ENCODE measurements at regions not wholly inside any gene's neighbourhood (a gene's known extent, or its start where the extent isn't known, plus 50 kb on each side); places are given as distances from the start of the nearest gene placed in this dataset.
"Not testable (repeated sequence)": the region's sequence is repeated elsewhere in the genome, so short reads cannot be mapped to it uniquely, and the experiment has no call there.

DNA sequence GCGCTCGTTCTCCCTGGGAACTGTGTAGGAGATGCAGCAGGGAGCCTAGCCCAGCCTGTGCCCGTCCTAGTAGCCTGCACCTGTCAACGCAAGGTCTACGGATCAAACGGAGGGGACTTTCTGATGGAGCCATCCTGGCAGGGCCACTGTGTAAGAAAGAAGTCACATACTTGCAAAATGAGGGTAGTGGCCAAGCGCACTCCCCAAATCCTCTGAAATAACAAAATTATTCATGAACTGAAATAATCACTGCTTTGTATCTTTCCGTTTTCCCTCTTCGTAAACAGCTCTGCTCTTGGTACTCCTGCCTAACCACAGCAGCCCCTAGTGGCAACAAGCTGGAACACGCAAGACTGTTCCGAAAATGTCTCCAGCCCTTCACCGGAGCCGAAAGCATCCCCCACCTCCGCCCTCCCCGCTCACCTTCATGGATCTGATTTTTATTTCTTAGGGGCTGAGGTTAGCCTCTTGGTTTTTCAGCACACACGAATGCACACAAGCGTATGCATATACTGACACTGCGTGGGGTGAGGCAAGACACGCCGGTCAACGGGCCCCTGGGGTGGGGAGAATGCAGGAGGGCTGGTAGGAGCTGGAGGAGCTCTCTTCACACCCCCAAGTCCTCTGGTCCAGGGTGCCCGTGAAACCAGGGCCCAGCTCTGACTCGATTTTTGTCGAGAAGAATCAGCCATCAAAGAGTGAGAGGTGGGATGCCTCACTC is 100.8 kb downstream of the ABCC12 start:
- DNase-seq = peak in 1 of 2 donors; percentile 31

DNA sequence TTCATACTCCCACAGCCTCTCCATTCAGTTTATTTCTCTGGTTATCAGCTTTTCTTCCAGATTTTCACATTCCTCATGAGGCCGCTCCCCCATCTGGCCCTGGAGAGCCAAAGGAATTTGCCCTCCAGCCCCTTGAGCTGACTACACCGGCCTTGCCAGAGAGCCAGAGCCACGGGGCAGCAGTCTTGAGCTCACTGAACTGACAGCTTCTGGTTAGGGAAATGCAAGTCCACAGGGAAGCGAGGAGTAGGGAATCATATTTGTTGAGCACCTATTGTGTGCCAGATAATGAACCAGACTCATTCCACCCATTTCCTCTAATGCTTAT is 102.4 kb downstream of the ABCC12 start:
- no peak for DNase-seq

GRCh38 chr16:48052731-48053417 is 102.9 kb downstream of the ABCC12 start:
- DNase-seq = no peak

GRCh38 chr16:48050871-48051270 is 104.9 kb downstream of the ABCC12 start:
- no peak for DNase-seq

GRCh38 chr16:48049847-48050246 is 105.9 kb downstream of the ABCC12 start:
- DNase-seq = no peak

DNA sequence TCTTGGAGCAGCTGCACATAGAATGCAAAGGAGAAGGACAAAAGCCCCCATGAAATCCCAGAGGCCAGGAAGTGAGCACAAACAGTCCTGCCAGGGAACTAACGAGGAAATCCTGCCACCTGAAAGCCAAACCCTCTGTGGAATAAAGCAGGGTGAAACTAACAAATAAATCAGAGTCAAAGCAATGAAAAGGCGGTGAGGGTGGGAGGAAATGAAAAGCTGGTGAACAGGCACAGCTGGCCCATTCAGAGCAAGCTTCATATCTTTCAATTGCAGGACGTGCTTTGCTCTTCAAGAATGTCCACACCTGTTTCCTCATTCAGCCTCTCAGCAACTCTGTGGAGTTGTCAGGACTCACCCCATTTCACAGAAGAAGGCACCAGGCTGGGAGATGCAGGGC is 108.1 kb downstream of the ABCC12 start:
- DNase-seq = no peak

- no peak for DNase-seq
Measured at GRCh38 chr16:48047241-48047640, 108.6 kb downstream of the ABCC12 start.

GRCh38 chr16:48044117-48044516 is 111.7 kb downstream of the ABCC12 start:
- no peak for DNase-seq

- DNase-seq = no peak
Measured at GRCh38 chr16:48041981-48042421, 113.8 kb downstream of the ABCC12 start.

GRCh38 chr16:48035142-48035541 is 120.7 kb downstream of the ABCC12 start:
- DNase-seq = no peak

DNA sequence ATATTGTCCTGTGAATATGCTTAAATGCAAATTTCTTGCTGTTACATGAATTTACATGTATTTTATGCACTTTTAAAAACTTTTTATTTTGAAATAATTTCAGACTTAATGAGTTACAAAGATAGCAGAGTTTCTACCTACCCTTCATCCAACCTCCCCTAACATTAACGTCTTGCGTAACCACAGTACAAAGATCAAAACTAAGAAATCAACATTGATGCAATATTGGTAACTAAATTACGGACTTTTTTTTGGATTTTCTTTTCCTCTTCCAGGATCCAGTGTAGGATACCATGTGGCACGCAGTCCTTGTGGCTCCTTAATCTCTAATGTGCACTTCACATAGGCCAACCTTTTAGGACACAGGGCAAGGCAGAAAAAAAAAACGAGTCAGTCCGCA is 124.9 kb downstream of the ABCC12 start:
- no peak for DNase-seq

GRCh38 chr16:48029768-48030167 is 126.0 kb downstream of the ABCC12 start:
- no peak for DNase-seq

- no peak for DNase-seq
Measured at GRCh38 chr16:48025359-48025758, 130.4 kb downstream of the ABCC12 start.

DNA sequence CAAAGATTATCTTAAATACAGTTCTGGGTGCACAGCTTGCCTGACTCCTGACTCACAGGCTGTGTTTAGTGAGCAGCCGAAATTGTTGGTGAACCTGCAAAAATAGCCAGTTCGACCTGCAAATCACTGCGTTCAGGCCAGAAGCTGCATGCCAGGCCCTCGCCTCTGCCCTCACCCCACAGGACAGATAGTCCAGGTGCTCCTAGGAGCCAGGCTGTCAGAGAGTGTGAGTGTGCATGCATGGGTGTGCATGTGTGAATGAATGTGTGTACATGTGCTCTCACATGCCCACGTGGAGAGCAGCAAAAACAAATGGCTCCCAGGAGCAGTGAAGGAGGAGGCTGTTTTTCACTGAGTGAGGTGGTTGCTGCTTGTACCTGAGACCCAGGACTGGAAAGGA is 131.8 kb downstream of the ABCC12 start:
- DNase-seq = no peak

DNA sequence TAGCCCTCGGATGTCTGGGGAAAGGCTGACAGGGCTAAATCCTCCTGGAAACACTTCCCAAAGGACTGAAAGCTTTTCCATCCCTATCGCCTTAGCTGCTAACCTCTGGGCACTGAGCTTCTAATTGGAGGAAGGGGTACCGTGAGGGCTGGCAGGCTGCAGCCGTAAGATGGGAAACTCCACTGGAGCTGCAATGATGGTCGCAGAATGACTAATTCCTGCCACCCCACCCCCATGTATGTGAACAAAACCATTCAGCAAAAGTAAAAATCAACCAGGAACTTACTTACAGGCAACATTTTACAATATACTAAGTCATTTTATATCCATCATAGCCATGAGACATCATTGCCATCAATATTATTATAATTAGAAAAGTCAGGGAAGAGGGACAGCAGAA is 133.3 kb downstream of the ABCC12 start:
- DNase-seq = no peak

DNA sequence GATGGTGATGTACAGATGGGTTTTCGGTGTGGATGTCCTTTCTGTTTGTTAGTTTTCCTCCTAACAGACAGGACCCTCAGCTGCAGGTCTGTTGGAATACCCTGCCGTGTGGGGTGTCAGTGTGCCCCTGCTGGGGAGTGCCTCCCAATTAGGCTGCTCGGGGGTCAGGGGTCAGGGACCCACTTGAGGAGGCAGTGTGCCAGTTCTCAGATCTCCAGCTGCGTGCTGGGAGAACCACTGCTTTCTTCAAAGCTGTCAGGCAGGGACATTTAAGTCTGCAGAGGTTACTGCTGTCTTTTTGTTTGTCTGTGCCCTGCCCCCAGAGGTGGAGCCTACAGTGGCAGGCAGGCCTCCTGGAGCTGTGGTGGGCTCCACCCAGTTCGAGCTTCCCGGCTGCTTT is 135.2 kb downstream of the ABCC12 start:
- DNase-seq = not testable (repeated sequence)

GRCh38 chr16:48014349-48015135 is 141.3 kb downstream of the ABCC12 start:
- no peak for DNase-seq

DNA sequence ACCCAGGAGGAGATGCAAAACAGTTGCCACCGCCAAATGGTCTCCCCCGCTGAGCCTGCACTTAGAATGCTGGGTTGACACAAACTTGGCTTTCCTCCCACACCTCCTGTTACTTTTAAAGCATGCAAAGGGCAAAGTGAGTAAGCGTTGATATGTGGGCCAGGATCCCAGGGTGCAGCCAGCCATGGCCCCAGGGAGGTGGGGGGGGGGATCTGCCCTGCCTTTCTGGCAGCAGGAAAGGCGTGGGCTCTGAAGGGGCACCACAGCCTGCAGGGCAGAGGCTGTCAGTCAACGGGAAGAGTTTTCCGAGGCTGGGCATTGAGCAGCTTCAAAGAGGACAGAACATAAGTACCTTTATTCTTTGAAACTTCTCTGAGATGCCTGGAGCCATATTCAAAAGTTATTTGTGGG is 142.3 kb downstream of the ABCC12 start:
- DNase-seq = no peak

DNA sequence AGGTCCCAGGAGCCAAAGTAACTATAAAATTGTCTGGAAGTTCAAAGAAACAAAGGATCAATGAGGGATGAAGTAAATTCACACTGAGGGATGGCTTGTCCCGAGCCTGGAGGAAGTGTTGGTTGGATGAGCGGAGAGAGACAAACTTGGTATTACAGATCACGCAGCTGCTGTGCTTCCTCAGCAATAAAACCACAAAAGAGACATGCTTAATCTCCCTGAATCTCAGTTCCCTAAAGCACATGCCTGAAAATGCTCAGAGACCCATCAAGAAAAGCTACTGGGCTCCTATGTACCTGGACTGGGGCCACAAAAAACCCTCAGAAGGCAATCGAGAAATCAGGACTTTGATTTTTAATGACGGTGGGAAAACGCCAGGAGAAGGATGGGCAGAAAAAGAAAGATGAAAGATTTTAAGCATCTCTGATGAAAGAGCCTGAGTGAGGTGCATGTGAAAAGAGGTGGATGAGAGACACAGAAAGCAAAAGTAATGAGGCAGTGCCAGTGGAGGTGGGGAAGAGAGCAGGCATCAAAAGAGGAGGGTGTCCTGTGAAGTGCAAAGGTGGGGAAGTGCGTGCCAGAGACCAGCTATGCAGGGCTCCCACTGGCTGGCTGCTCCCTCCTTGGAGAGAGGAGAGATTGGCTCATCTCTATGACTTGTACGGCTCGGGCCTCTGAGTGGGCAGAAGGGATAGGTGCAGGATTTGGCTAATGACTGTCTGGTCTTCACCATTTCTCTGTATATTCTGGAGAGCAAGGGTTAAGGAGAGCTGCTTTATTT is 143.7 kb downstream of the ABCC12 start:
- no peak for DNase-seq

- DNase-seq = no peak
Measured at GRCh38 chr16:48011466-48011865, 144.3 kb downstream of the ABCC12 start.

DNA sequence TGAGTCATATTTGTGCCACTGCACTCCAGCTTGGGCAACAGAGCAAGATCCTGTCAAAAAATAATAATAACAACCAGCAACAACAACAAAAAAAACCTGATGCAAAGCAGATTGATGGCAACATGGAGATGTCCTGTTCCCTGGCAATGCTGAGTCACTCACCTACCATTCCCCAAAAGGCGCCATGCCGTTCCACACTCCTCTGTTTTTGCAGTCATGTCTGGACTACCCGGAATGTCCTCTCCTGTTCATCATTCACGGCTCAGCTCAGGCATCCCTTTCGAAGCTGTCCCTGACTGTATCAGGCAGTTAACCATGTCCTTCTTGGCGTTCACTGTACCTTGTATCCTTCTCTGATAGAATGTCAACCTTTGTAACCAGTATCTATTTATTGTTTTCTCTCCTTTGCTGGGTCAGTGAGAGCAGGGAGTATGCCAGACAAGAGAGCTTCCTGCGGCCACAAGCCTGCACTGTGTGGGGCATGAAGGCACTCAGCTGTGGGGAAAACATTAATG is 147.7 kb downstream of the ABCC12 start:
- DNase-seq = no peak

DNA sequence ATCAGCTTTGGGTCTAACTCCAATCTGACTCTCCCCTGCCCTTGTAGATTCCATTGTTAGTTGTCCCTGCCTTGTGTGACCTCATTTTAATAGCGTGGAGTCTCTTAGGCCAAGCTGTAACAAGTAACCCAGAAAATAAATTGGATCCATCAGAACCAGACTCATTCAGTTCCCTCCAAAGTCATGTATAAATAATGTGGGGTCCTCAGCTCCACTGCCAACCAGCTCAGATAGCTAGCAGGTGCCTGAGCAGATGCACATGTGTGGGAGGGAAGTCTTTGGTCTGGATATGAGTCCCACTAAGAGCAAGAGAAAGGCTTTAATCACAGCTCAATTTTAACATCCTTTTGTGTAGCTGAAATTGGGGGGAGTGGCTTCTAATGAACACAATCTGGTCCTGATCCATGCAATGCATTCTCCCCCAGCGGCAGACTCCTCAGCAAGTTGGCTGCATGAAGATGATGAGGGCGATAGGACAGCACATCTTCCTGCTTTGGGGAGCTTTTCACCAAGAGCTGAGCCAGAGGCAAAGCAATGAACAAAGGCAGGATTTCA is 151.6 kb downstream of the ABCC12 start:
- DNase-seq = no peak

All from CD4-positive, alpha-beta T cell treated with Interferon alpha-2 for 1 hour (primary cell).